NCI-H524 (cell line): ENCODE measurements at regions not wholly inside any gene's neighbourhood (a gene's known extent, or its start where the extent isn't known, plus 50 kb on each side); places are given as distances from the start of the nearest gene placed in this dataset.
"Not testable (repeated sequence)": the region's sequence is repeated elsewhere in the genome, so short reads cannot be mapped to it uniquely, and the experiment has no call there.

Experiments
- DNase-seq, 2 experiments: peaks; one replicate each; lab custom pipeline; 2025; lab: John Stamatoyannopoulos, UW

GRCh38 chr5:101647861-101648260 is 648.2 kb downstream of the SLCO4C1 start:
- DNase-seq, result no peak

GRCh38 chr5:101643794-101644193 is 652.3 kb downstream of the SLCO4C1 start:
- DNase-seq, result no peak

- no peak for DNase-seq
Observed at GRCh38 chr5:101637599-101637998, 658.5 kb downstream of the SLCO4C1 start.

- DNase-seq, result not testable (repeated sequence)
Observed at GRCh38 chr5:101627770-101628169, 668.3 kb downstream of the SLCO4C1 start.

GRCh38 chr5:101626572-101626971 is 669.5 kb downstream of the SLCO4C1 start:
- DNase-seq, result no peak

- DNase-seq, result no peak
Observed at GRCh38 chr5:101611039-101611438, 685.0 kb downstream of the SLCO4C1 start.

GRCh38 chr5:101608322-101608721 is 687.8 kb downstream of the SLCO4C1 start:
- DNase-seq, result no peak

- DNase-seq, result no peak
Observed at GRCh38 chr5:101605700-101606099, 690.4 kb downstream of the SLCO4C1 start.

GRCh38 chr5:101600614-101601013 is 695.5 kb downstream of the SLCO4C1 start:
- no peak for DNase-seq

GRCh38 chr5:101590384-101590783 is 687.3 kb upstream of the ST8SIA4 start:
- peak; percentile 8 to 37 for DNase-seq

- DNase-seq, result no peak
Observed at GRCh38 chr5:101585366-101585765, 682.3 kb upstream of the ST8SIA4 start.

- no peak for DNase-seq
Observed at GRCh38 chr5:101580591-101580990, 677.5 kb upstream of the ST8SIA4 start.

- no peak for DNase-seq
Observed at GRCh38 chr5:101574017-101574416, 670.9 kb upstream of the ST8SIA4 start.

GRCh38 chr5:101561018-101561417 is 657.9 kb upstream of the ST8SIA4 start:
- DNase-seq, result no peak

- no peak for DNase-seq
Observed at GRCh38 chr5:101543780-101544179, 640.7 kb upstream of the ST8SIA4 start.

GRCh38 chr5:101539315-101539714 is 636.2 kb upstream of the ST8SIA4 start:
- DNase-seq, result no peak

- DNase-seq, result no peak
Observed at GRCh38 chr5:101535626-101536025, 632.5 kb upstream of the ST8SIA4 start.

- DNase-seq, result no peak
Observed at GRCh38 chr5:101534491-101535110, 631.5 kb upstream of the ST8SIA4 start.

GRCh38 chr5:101532430-101532829 is 629.3 kb upstream of the ST8SIA4 start:
- DNase-seq, result no peak

GRCh38 chr5:101531026-101531425 is 627.9 kb upstream of the ST8SIA4 start:
- DNase-seq, result no peak

GRCh38 chr5:101529094-101529493 is 626.0 kb upstream of the ST8SIA4 start:
- not testable (repeated sequence) for DNase-seq

- DNase-seq, result no peak
Observed at GRCh38 chr5:101520417-101520816, 617.3 kb upstream of the ST8SIA4 start.

- DNase-seq, result no peak
Observed at GRCh38 chr5:101517795-101518194, 614.7 kb upstream of the ST8SIA4 start.

GRCh38 chr5:101515721-101516120 is 612.6 kb upstream of the ST8SIA4 start:
- DNase-seq, result no peak
